ENCODE measurements at regions not wholly inside any gene's neighbourhood (a gene's known extent, or its start where the extent isn't known, plus 50 kb on each side); places are given as distances from the start of the nearest gene placed in this dataset.

DNA sequence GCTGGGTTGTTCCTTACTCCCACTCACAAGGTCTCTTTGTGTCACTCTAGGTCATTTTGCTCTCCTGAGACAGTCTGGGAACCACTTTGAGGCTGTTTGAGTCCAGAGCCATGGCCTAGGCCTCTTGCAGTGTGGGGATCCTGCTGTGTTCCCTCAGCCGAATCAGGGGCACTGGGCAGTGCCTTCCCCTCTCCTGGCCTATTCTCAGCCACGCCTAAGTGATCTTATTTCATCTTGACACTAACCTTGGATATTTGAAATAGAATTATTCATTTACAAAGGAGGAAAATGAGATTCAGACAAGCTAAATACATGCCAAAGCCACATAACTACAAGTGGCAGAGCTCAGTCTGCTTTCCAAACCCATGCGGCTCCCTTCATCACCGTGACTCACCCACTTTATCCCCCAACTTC, 557.2 kb upstream of the TBL1XR1 start:
- 93 to 97% methylated on average over 4 of the region's 4 CpGs for WGBS, 2 donors
- no peaks in the 10 kb centered on the region for H3K27me3 ChIP-seq
- TF ChIP-seq POLR2A (IDR thresholded peaks at IDR 0.05), result no peak
- no peak for TF ChIP-seq EP300 (IDR thresholded peaks at IDR 0.05)
- no peak for TF ChIP-seq POLR2AphosphoS5 (IDR thresholded peaks at IDR 0.05)
- TF ChIP-seq, protein P1, sequence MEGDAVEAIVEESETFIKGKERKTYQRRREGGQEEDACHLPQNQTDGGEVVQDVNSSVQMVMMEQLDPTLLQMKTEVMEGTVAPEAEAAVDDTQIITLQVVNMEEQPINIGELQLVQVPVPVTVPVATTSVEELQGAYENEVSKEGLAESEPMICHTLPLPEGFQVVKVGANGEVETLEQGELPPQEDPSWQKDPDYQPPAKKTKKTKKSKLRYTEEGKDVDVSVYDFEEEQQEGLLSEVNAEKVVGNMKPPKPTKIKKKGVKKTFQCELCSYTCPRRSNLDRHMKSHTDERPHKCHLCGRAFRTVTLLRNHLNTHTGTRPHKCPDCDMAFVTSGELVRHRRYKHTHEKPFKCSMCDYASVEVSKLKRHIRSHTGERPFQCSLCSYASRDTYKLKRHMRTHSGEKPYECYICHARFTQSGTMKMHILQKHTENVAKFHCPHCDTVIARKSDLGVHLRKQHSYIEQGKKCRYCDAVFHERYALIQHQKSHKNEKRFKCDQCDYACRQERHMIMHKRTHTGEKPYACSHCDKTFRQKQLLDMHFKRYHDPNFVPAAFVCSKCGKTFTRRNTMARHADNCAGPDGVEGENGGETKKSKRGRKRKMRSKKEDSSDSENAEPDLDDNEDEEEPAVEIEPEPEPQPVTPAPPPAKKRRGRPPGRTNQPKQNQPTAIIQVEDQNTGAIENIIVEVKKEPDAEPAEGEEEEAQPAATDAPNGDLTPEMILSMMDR (IDR thresholded peaks at IDR 0.05), result no peak
- no peak for DNase-seq
- H3K36me3 ChIP-seq, result no peaks in the 10 kb centered on the region
- no peaks in the 10 kb centered on the region for H3K9me3 ChIP-seq
- intact Hi-C loops (cut with DNase I), result no loop called here
- H3K4me3 ChIP-seq, result no peak overlapping the region
- H3K4me1 ChIP-seq, result peaks cover 0 to 16% (median 0%) of the 10 kb centered on the region in 4 donors
- H3K27ac ChIP-seq, result peak overlapping the region in 2 of 4 donors; percentile 18 to 43

DNA sequence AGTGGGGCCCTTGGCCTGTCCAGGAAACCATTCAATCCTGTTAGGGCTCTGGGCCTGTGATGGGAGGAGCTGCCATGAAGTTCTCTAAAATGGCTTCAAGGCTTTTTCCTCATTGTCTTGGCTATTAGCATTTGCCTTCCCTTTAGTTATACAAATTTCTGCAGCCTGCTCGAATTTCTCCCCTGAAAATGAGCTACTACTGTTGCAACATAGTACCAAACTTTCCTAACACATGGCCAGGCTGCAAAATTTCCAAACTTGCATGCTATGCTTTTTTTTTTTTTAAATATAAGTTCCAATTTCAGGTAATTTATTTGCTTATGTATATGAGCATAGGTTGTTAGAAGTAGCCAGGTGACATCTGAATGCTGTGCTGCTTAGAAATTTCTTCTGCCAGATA, 560.8 kb upstream of the TBL1XR1 start:
- H3K36me3 ChIP-seq, result no peaks in the 10 kb centered on the region
- intact Hi-C loops (cut with DNase I), result no loop called here
- H3K27ac ChIP-seq, result no peak overlapping the region
- H3K4me1 ChIP-seq, result peaks cover 0 to 16% (median 0%) of the 10 kb centered on the region in 4 donors
- DNase-seq, result no peak
- TF ChIP-seq POLR2A (IDR thresholded peaks at IDR 0.05) (no peak), EP300 (IDR thresholded peaks at IDR 0.05) (no peak), POLR2AphosphoS5 (IDR thresholded peaks at IDR 0.05) (no peak)
- TF ChIP-seq, protein P1 (IDR thresholded peaks at IDR 0.05), result no peak
- H3K9me3 ChIP-seq, result no peaks in the 10 kb centered on the region
- WGBS, 2 donors, result 72 to 82% methylated on average over 1 of the region's 1 CpG
- H3K27me3 ChIP-seq, result no peaks in the 10 kb centered on the region
- no peak overlapping the region for H3K4me3 ChIP-seq

DNA sequence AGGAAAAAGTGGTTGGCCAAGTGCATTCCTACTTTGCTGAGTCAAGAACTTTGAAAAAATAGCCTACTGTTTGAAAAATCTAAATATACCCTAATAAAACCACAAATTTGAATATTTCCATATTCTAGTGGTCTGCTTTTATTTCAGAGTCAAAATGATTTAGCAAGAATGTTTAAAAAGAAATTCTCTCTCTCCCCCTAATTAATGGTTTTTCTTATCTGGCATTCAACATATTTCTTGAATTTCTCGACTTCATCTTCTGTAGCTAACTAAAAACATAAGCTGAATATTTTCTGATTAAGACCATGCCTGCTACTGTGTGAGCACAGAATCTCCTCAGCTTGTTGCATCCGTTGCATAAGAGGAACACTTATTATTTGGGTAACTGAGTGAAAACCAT, 563.5 kb upstream of the TBL1XR1 start:
- intact Hi-C loops (cut with DNase I), result loop anchor here (5.0 kb wide), 1 partner anchor 34 kb away; no protein-coding TSS in a partner anchor
- H3K36me3 ChIP-seq, result no peaks in the 10 kb centered on the region
- DNase-seq, result no peak
- no peaks in the 10 kb centered on the region for H3K27me3 ChIP-seq
- 84 to 94% methylated on average over 2 of the region's 2 CpGs for WGBS, 2 donors
- no peaks in the 10 kb centered on the region for H3K9me3 ChIP-seq
- H3K4me1 ChIP-seq, result peaks cover 0 to 34% (median 15%) of the 10 kb centered on the region in 4 donors
- TF ChIP-seq POLR2AphosphoS5 (IDR thresholded peaks at IDR 0.05) (no peak), POLR2A (IDR thresholded peaks at IDR 0.05) (no peak), EP300 (IDR thresholded peaks at IDR 0.05) (no peak)
- TF ChIP-seq, protein P1 (IDR thresholded peaks at IDR 0.05), result no peak
- no peak overlapping the region for H3K27ac ChIP-seq
- H3K4me3 ChIP-seq, result no peak overlapping the region

DNA sequence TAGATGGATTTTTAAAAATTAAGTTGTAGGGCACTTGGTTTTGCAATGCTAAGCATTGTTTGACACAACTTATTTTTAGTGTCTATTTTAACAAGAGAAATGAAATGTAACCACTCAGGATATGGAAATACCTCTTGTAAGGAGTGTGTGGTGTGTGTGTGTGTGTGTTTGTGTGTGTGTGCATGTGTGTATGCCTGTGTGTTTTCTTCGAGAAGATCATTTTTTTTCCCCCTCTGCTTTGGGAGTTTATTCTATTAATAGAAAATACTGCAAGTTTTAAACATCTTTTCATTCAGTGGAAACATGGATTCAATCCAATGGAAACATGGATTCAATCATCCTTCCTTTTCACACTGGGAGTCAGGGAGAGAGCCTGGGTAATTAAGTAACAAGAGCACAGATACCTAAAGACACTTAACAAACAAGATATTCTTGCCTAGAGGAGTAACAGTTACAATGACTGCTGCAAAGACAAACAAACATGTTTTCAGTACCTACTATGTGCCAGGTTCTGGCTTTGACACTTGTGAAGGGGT, 567.2 kb upstream of the TBL1XR1 start:
- Histone ChIP-seq H3K27me3 (no peaks in the 10 kb centered on the region), H3K27ac (peak overlapping the region; percentile 42 to 78 (median 66)), H3K4me1 (peaks cover 0 to 27% (median 22%) of the 10 kb centered on the region in 4 donors), H3K9me3 (peaks cover 0 to 3% (median 0%) of the 10 kb centered on the region in 4 donors), H3K36me3 (no peaks in the 10 kb centered on the region), H3K4me3 (no peak overlapping the region)
- intact Hi-C loops (cut with DNase I), result loop anchor here (5.0 kb wide), 1 partner anchor 37 kb away; no protein-coding TSS in a partner anchor
- DNase-seq, result no peak
- WGBS, 2 donors, result 54 to 88% methylated on average over 1 of the region's 1 CpG
- no peak for TF ChIP-seq POLR2A (IDR thresholded peaks at IDR 0.05)
- TF ChIP-seq POLR2AphosphoS5 (IDR thresholded peaks at IDR 0.05), result peak; percentile 66 to 86 (median 80)
- TF ChIP-seq EP300 (IDR thresholded peaks at IDR 0.05), result peak in 3 of 4 donors; percentile 45 to 70 (median 63)
- TF ChIP-seq, protein P1 (IDR thresholded peaks at IDR 0.05), result no peak
